HCT116 (cell line): ENCODE measurements at regions not wholly inside any gene's neighbourhood (a gene's known extent, or its start where the extent isn't known, plus 50 kb on each side); places are given as distances from the start of the nearest gene placed in this dataset.

Source experiments
- ATF3 ChIP-seq: IDR thresholded peaks from 2 replicates; pipeline ENCODE4 v1.6.1; 2012
- CBX3 ChIP-seq: IDR thresholded peaks from 2 replicates; pipeline ENCODE4 v1.6.1; 2012; ENCODE audit warnings: low read depth
- CTCF ChIP-seq, 3 experiments: fragments of 200-600 bp in 1 of 3; sonication (generic) in 1 of 3; IDR thresholded peaks in 2 of 3; conservative IDR thresholded peaks in 1 of 3; 2 replicates each; pipeline ENCODE4 v1.5.1; 2012 to 2017; ENCODE audit warnings: low read depth in 2 of 3, low read length in 2 of 3, antibody characterized with exemption in 1 of 3, borderline replicate concordance in 1 of 3, control low read depth in 1 of 3, mild to moderate bottlenecking in 1 of 3, mixed read lengths in 1 of 3, mixed run types in 1 of 3, moderate library complexity in 1 of 3; ENCODE audit not compliant: insufficient read depth in 1 of 3
- EZH2 ChIP-seq: fragments of 200-600 bp; sonication (generic); IDR thresholded peaks from 2 replicates; pipeline ENCODE4 v1.6.1; 2017; ENCODE audit warnings: antibody characterized with exemption, mixed run types
- EZH2phosphoT487 ChIP-seq: fragments of 200-600 bp; IDR thresholded peaks from 2 replicates; pipeline ENCODE4 v1.6.1; 2018; ENCODE audit warnings: antibody characterized with exemption, borderline replicate concordance
- JUND ChIP-seq: IDR thresholded peaks from 2 replicates; pipeline ENCODE4 v1.6.1; 2012
- POLR2A ChIP-seq: IDR thresholded peaks from 2 replicates; pipeline ENCODE4 v1.7.0; 2011; ENCODE audit warnings: borderline replicate concordance; ENCODE audit not compliant: insufficient read depth, insufficient read length; ENCODE audit errors: extremely low read depth
- POLR2AphosphoS5 ChIP-seq: IDR thresholded peaks from 2 replicates; pipeline ENCODE4 v1.6.1; 2011; ENCODE audit warnings: mild to moderate bottlenecking, low read depth, low read length, moderate library complexity
- RAD21 ChIP-seq: IDR thresholded peaks from 2 replicates; pipeline ENCODE4 v1.6.1; 2012; ENCODE audit warnings: low read depth, mild to moderate bottlenecking
- REST ChIP-seq: IDR thresholded peaks from 2 replicates; pipeline ENCODE4 v1.6.1; 2012; ENCODE audit warnings: low read depth
- TF ChIP-seq, protein P1 (sequence below): IDR thresholded peaks from 2 replicates; pipeline ENCODE4 v1.6.1; 2011; ENCODE audit warnings: mild to moderate bottlenecking, low read length, moderate library complexity; ENCODE audit not compliant: insufficient replicate concordance; ENCODE audit errors: extremely low read depth

DNA sequence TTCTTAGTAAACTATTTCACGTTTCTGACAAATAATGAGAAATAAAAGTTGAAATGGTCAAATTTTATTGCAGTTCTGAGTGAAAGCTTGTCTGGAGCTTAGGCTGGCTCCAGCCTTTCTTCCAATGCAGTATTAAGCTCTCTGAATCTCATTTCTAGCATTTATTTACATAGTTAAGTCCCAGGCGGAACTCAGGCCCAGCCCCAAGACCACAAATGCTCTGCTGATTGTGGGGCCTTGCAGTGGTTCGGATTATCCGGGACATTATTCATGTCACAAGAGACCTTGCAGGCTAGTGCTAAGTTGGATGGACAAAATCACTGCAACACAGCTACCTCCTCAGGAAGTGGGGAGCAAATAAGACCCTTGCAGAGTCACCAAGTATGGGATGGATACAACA lies 2009.3 kb upstream of the CELF4 start:
- TF ChIP-seq, protein P1, sequence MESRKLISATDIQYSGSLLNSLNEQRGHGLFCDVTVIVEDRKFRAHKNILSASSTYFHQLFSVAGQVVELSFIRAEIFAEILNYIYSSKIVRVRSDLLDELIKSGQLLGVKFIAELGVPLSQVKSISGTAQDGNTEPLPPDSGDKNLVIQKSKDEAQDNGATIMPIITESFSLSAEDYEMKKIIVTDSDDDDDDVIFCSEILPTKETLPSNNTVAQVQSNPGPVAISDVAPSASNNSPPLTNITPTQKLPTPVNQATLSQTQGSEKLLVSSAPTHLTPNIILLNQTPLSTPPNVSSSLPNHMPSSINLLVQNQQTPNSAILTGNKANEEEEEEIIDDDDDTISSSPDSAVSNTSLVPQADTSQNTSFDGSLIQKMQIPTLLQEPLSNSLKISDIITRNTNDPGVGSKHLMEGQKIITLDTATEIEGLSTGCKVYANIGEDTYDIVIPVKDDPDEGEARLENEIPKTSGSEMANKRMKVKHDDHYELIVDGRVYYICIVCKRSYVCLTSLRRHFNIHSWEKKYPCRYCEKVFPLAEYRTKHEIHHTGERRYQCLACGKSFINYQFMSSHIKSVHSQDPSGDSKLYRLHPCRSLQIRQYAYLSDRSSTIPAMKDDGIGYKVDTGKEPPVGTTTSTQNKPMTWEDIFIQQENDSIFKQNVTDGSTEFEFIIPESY = no peak
- no peak for TF ChIP-seq POLR2AphosphoS5
- TF ChIP-seq CTCF (IDR thresholded peaks at IDR 0.05 in 2 of 3, conservative IDR thresholded peaks at IDR 0.05 in 1 of 3; ENCODE audit: borderline replicate concordance in 1 of 3, insufficient read depth in 1 of 3, low read depth in 2 of 3, low read length in 2 of 3) = no peak
- no peak for TF ChIP-seq POLR2A
- TF ChIP-seq EZH2phosphoT487 = no peak
- no peak for TF ChIP-seq EZH2
- no peak for TF ChIP-seq RAD21
- TF ChIP-seq JUND = no peak
- TF ChIP-seq REST = no peak
- no peak for TF ChIP-seq ATF3
- TF ChIP-seq CBX3 = no peak
